Endothelial cell of umbilical vein (primary cell): ENCODE measurements at regions not wholly inside any gene's neighbourhood (a gene's known extent, or its start where the extent isn't known, plus 50 kb on each side); places are given as distances from the start of the nearest gene placed in this dataset.

ENCODE experiments used
- BruUV-seq: library from RNA; stranded (reverse); fragments of 400-500 nt; replicated peaks from 2 replicates; lab custom pipeline; 2021; lab: Mats Ljungman, UMichigan
- CTCF ChIA-PET: fragments of 300-600, 350-600 bp; sonication (Branson Sonifier 250); formaldehyde crosslinking; loops from one replicate; lab custom pipeline; 2021; ENCODE audit warnings: antibody characterized with exemption, inconsistent platforms; lab: Charles Lee
- POLR2A ChIA-PET: fragments of 300-600, 350-600 bp; sonication (Branson Sonifier 250); formaldehyde crosslinking; loops from one replicate; lab custom pipeline; 2021; ENCODE audit warnings: antibody characterized with exemption, inconsistent platforms; lab: Charles Lee
- DNase-seq: peaks from one replicate; pipeline ENCODE4 v3.0.0-alpha.2; 2011; ENCODE audit warnings: low read depth, low spot score
- FAIRE-seq: peaks from 2 replicates; lab custom pipeline; 2011; peaks lifted over from hg19 to GRCh38; lab: Jason Lieb, UNC
- H2AFZ ChIP-seq: 2 replicates; pipeline ENCODE4 v1.6.0; 2012; ENCODE audit warnings: low read depth, low read length, control low read depth, inconsistent platforms
- H3K27ac ChIP-seq: 2 replicates; pipeline ENCODE4 v1.5.1; 2011; ENCODE audit warnings: low read depth, mild to moderate bottlenecking, control low read depth, low read length, moderate library complexity; ENCODE audit not compliant: insufficient read depth
- H3K27me3 ChIP-seq, 2 experiments: 2 replicates each; pipeline versions ENCODE4 v1.6.0 to v1.6.1; 2011; ENCODE audit warnings: low read length in 2 of 2, mixed read lengths in 1 of 2; ENCODE audit not compliant: control insufficient read depth in 2 of 2, insufficient read depth in 2 of 2
- H3K36me3 ChIP-seq, 2 experiments: 2 replicates in 1 of 2; 3 replicates in 1 of 2; pipeline ENCODE4 v1.5.1; 2011; ENCODE audit warnings: low read length in 2 of 2, mild to moderate bottlenecking in 1 of 2, moderate library complexity in 1 of 2; ENCODE audit not compliant: control insufficient read depth in 2 of 2, insufficient read depth in 2 of 2; ENCODE audit errors: extremely low read depth in 1 of 2
- H3K4me1 ChIP-seq: 3 replicates; pipeline ENCODE4 v1.5.1; 2011; ENCODE audit warnings: mild to moderate bottlenecking, low read length; ENCODE audit not compliant: control insufficient read depth, insufficient read depth; ENCODE audit errors: extremely low read depth
- H3K4me2 ChIP-seq: 2 replicates; pipeline ENCODE4 v1.6.1; 2011; ENCODE audit warnings: low read length, control low read depth, mixed read lengths; ENCODE audit not compliant: insufficient read depth
- H3K4me3 ChIP-seq, 3 experiments: fragments of 200-600 bp in 1 of 3; sonication (generic), shearing (Covaris generic) in 1 of 3; replicated peaks in 1 of 3; 2 replicates each; pipeline ENCODE4 v1.5.1; 2011 to 2016; ENCODE audit warnings: control low read depth in 3 of 3, low read length in 3 of 3, mild to moderate bottlenecking in 2 of 3, inconsistent platforms in 1 of 3, low read depth in 1 of 3, moderate library complexity in 1 of 3; ENCODE audit not compliant: insufficient read depth in 1 of 3
- H3K79me2 ChIP-seq: 2 replicates; pipeline ENCODE4 v1.6.0; 2012; ENCODE audit warnings: low read length, inconsistent platforms; ENCODE audit not compliant: control insufficient read depth, insufficient read depth
- H3K9ac ChIP-seq: replicated peaks from 2 replicates; pipeline ENCODE3; 2011; ENCODE audit warnings: low read length, control low read depth; ENCODE audit not compliant: insufficient read depth; ENCODE audit errors: extremely low read depth
- H3K9me1 ChIP-seq: replicated peaks from 3 replicates; pipeline ENCODE4 v1.6.0; 2011; ENCODE audit warnings: mild to moderate bottlenecking, low read length; ENCODE audit not compliant: control insufficient read depth, insufficient read depth; ENCODE audit errors: extremely low read depth
- H3K9me3 ChIP-seq: replicated peaks from 2 replicates; pipeline ENCODE4 v1.5.1; 2012; ENCODE audit warnings: low read length, inconsistent platforms; ENCODE audit not compliant: control insufficient read depth, insufficient read depth
- H4K20me1 ChIP-seq: replicated peaks from 2 replicates; pipeline ENCODE3; 2011; ENCODE audit warnings: mild to moderate bottlenecking, low read length; ENCODE audit not compliant: control insufficient read depth, insufficient read depth; ENCODE audit errors: extremely low read depth
- EZH2 ChIP-seq: IDR thresholded peaks from 2 replicates; pipeline ENCODE4 v1.6.1; 2012; ENCODE audit warnings: borderline replicate concordance, low read depth, mild to moderate bottlenecking, moderate library complexity, low read length, inconsistent platforms; ENCODE audit not compliant: severe bottlenecking
- FOS ChIP-seq: IDR thresholded peaks from 2 replicates; pipeline ENCODE4 v1.6.1; 2011; ENCODE audit warnings: mild to moderate bottlenecking, low read length, moderate library complexity, borderline replicate concordance; ENCODE audit not compliant: insufficient read depth
- GATA2 ChIP-seq: IDR thresholded peaks from 2 replicates; pipeline ENCODE4 v1.7.0; 2011; ENCODE audit warnings: low read depth, mild to moderate bottlenecking, moderate library complexity, mixed read lengths, low read length; ENCODE audit not compliant: insufficient read length, insufficient read depth
- JUN ChIP-seq: IDR thresholded peaks from 2 replicates; pipeline ENCODE4 v1.6.1; 2011; ENCODE audit warnings: borderline replicate concordance, low read depth; ENCODE audit not compliant: insufficient read length, insufficient read depth
- MYC ChIP-seq: IDR thresholded peaks from one replicate; pipeline ENCODE4 v1.6.1; 2011; ENCODE audit warnings: mild to moderate bottlenecking, low read depth, low read length
- POLR2A ChIP-seq: IDR thresholded peaks from 2 replicates; pipeline ENCODE4 v1.6.1; 2012; ENCODE audit warnings: low read depth, mild to moderate bottlenecking, control low read depth, low read length
- POLR2AphosphoS5 ChIP-seq: IDR thresholded peaks from 2 replicates; pipeline ENCODE4 v1.6.1; 2012; ENCODE audit warnings: low read depth, mild to moderate bottlenecking, control low read depth, low read length, moderate library complexity; ENCODE audit not compliant: insufficient read depth
- dilution Hi-C: fragments of 300-500 bp; cut with MboI; formaldehyde crosslinking; loops from one replicate; pipeline ENCODE4 v1.15.0; 2019; ENCODE audit warnings: low sequenced_read_pairs; ENCODE audit not compliant: extremely low pct_ligation_motif_present
- intact Hi-C: fragments of 100-400 bp; cut with micrococcal nuclease; formaldehyde crosslinking; loops from one replicate; pipeline ENCODE4 v1.10.0; 2022
- TF ChIP-seq, protein P1 (sequence below): IDR thresholded peaks from 2 replicates; pipeline ENCODE4 v1.6.1; 2011; ENCODE audit not compliant: insufficient read depth, insufficient read length
- TF ChIP-seq, protein P2 (sequence below), 2 donors: IDR thresholded peaks; 1 replicate in 1 of 2; 2 replicates in 1 of 2; pipeline ENCODE4 v1.5.1; 2011; ENCODE audit warnings: low read length in 2 of 2, mild to moderate bottlenecking in 2 of 2, moderate library complexity in 2 of 2, control low read depth in 1 of 2, inconsistent platforms in 1 of 2, low read depth in 1 of 2; ENCODE audit not compliant: insufficient read depth in 1 of 2; ENCODE audit errors: extremely low read depth in 1 of 2

DNA sequence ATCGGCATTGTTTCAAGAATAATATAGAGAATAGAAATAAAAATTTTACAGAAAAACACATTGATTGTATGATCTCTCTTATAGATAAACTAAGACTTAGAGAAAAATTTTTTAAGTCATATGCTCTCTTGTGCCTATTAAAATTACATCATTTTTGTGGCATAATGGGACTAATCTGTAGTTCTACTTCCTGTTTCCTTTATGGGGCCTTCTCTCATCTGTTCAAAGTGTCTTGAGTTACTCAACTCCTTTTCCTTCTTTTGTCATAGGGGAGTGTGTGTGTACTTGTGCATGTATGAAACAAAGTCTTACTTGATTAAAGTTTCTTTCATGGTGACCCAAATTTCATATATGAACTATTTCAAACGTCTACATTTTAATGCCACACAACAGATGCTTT lies 1448.9 kb upstream of the TENM3 start:
- Histone ChIP-seq H3K9me1 (no peaks in the 10 kb centered on the region), H3K4me1 (no peaks in the 10 kb centered on the region), H3K9me3 (peaks cover 10% of the 10 kb centered on the region), H3K4me2 (no peak overlapping the region), H3K4me3 (no peak overlapping the region), H3K27me3 (no peaks in the 10 kb centered on the region), H3K9ac (no peak overlapping the region), H3K27ac (no peak overlapping the region), H3K79me2 (no peaks in the 10 kb centered on the region), H2AFZ (no peak overlapping the region), H4K20me1 (no peaks in the 10 kb centered on the region), H3K36me3 (no peaks in the 10 kb centered on the region)
- no peak for DNase-seq
- POLR2A ChIA-PET: no interaction called here
- TF ChIP-seq EZH2: no peak
- TF ChIP-seq FOS: no peak
- TF ChIP-seq POLR2A: no peak
- TF ChIP-seq POLR2AphosphoS5: no peak
- TF ChIP-seq GATA2: no peak
- TF ChIP-seq JUN: no peak
- TF ChIP-seq MYC: no peak
- TF ChIP-seq, protein P1, sequence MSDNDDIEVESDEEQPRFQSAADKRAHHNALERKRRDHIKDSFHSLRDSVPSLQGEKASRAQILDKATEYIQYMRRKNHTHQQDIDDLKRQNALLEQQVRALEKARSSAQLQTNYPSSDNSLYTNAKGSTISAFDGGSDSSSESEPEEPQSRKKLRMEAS: no peak
- TF ChIP-seq, protein P2, sequence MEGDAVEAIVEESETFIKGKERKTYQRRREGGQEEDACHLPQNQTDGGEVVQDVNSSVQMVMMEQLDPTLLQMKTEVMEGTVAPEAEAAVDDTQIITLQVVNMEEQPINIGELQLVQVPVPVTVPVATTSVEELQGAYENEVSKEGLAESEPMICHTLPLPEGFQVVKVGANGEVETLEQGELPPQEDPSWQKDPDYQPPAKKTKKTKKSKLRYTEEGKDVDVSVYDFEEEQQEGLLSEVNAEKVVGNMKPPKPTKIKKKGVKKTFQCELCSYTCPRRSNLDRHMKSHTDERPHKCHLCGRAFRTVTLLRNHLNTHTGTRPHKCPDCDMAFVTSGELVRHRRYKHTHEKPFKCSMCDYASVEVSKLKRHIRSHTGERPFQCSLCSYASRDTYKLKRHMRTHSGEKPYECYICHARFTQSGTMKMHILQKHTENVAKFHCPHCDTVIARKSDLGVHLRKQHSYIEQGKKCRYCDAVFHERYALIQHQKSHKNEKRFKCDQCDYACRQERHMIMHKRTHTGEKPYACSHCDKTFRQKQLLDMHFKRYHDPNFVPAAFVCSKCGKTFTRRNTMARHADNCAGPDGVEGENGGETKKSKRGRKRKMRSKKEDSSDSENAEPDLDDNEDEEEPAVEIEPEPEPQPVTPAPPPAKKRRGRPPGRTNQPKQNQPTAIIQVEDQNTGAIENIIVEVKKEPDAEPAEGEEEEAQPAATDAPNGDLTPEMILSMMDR (IDR thresholded peaks at IDR 0.05; ENCODE audit: extremely low read depth in 1 of 2, insufficient read depth in 1 of 2, low read depth in 1 of 2, low read length in 2 of 2): no peak
- BruUV-seq: no TSS peak
- dilution Hi-C loops: no loop called here
- intact Hi-C loops: no loop called here
- CTCF ChIA-PET: no interaction called here
- no peak for FAIRE-seq
